ENCODE measurements at regions not wholly inside any gene's neighbourhood (a gene's known extent, or its start where the extent isn't known, plus 50 kb on each side); places are given as distances from the start of the nearest gene placed in this dataset.

GRCh38 chr3:17974206-17974841, 231.9 kb upstream of the TBC1D5 start:
- DNase-seq, result no peak

DNA sequence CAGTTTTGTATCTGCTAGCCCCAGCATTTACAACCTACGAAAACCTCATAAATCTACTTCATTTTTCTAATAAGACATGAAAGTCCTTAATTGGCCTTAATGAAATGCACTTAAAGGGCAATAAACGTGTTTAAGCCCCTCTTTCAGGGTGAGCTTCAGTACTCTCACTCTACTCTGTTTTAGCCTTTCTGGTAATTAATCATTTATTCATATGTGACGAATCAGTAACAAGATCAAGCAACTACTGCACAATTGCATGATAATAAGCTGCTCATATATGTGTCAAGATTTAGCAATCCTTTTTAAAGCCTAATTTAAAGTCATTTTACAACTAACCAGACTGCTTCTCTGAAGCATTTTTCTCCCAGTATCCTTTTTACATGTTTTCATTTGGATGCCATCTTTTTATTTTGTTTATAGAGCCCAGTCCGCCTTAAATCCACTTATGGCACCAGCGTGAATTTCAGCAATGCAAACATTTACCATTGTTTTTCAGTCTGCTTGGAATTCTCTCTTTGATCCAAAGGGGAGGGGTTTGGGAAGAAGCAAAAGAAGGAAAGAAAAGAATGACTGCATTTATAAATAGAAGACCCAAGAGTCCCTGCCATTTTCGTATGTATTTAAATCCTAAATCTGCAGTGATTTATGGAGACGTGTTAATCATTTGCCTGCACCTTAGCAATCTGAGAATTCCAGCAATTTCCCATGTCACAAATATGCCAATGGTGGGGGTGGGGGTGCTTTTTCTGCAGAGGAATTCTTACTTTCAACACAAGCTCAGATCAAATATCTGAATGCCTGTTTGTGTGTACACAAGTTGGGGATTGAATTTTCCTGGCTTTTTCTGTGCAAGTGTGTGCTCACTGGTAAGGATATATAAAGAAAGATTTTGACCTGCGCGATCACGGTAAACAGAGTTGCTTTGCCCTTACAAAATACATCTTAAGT, 230.8 kb upstream of the TBC1D5 start:
- DNase-seq, result no peak

DNA sequence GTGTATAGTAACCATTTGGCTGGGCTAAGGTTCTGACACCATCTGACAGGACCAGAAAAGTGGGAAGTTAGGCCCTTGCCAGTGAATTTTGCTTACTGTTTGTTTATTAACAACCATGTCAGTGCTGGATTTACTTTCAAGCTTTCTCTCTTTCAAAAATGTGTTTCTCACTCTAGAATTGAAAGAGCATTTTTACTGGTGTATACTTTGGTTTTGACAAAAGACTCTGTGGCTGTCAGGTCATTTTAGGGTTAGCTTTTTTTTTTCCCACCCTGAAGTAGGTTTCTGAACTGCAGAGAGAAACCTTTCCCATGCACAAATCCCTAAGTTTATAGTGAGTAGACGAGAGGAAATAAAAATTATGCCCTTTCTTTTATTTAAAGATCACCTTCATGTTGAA, 230.0 kb upstream of the TBC1D5 start:
- no peak for DNase-seq

- DNase-seq, result no peak
Observed at GRCh38 chr3:17972030-17972429, 229.6 kb upstream of the TBC1D5 start.

- DNase-seq, result no peak
Observed at GRCh38 chr3:17969985-17970568, 227.6 kb upstream of the TBC1D5 start.

- no peak for DNase-seq
Observed at GRCh38 chr3:17969244-17969643, 226.8 kb upstream of the TBC1D5 start.

DNA sequence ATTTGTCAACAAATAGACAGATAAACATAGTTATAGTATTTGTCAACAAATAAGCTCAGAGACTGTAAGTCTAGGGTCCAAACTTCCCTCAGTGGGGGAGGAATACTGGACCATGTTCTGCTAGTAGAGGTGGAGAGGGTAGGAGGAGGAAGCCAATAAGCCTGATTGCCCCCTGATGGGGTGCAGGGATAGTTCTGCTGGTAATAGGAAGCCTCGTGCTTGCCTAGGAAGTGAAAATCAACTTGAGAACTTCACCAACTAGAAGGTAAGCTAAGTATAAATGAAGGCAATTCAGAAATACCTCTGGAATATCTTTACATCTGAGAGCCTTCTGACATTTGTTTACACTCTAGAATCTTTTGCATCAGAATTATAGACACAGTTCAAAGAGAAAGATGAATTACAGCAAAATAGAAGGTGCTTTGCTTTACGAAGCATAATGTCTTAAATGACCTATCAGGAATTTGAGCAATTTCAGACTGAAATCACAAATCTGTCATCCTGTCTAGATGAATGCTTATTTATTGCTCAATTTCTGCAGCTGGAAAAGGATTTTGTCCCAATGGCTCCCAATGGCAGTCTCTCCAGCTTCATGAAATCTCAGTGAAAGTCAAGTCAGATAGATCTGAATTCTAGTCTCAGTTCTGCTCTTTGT, 225.6 kb upstream of the TBC1D5 start:
- DNase-seq, result no peak

- no peak for DNase-seq
Observed at GRCh38 chr3:17967111-17967510, 224.7 kb upstream of the TBC1D5 start.

GRCh38 chr3:17965331-17965730, 222.9 kb upstream of the TBC1D5 start:
- DNase-seq, result no peak

DNA sequence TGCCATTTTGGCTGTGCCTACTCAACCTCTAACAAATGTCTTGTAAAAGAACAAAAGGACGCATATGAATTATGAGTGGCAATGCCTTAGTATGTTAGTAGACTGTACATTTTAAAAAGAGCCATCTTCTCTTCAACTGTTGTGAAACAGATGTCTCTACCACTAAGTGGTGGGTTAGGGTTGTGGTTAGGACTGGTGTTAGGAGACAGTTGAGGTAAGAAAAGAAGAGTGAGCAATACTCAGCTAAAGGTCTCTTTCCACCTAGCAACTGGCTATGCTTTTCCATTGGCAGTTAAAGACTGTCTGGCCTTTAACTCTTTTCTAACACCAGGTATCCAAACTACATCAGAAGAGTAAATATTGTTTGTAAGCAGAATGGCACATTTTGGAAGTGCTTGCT, 221.7 kb upstream of the TBC1D5 start:
- no peak for DNase-seq

GRCh38 chr3:17955411-17955810, 213.0 kb upstream of the TBC1D5 start:
- no peak for DNase-seq

DNA sequence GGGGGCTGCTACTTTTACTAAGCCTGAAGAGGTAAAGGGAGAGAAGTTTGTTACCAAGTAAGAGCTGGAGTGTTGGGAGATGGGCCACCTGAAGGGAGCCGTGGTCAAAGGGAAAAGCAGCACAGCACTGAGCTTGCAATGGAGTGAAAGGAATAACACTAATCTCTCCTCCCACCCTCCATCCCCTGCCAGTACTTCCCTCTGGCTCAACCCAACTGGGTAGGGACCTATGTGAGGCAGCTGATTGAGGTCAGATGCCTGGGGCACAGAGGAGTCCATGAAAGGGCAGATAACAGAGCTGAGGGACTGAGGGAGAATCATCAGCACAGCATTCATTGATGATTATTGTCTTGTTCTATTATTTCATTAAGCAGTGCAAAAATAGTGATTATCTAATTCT, 212.4 kb upstream of the TBC1D5 start:
- no peak for DNase-seq

DNA sequence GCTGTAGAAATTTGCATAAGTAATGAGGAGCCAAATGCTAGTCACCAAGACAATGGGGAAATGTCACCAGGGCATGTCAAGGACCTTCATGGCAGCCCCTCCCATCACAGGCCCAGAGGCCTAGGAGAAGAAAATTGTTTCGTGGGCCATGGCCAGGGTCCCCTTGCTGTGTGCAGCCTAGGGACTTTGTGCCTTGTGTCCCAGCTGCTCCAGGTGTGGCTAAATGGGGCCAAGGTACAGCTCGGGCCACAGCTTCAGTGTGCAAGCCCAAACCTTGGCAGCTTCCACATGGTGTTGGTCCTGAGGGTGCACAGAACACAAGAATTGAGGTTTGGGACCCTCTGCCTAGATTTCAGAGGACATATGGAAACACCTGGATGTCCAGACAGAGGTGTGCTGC, 208.8 kb upstream of the TBC1D5 start:
- no peak for DNase-seq

DNA sequence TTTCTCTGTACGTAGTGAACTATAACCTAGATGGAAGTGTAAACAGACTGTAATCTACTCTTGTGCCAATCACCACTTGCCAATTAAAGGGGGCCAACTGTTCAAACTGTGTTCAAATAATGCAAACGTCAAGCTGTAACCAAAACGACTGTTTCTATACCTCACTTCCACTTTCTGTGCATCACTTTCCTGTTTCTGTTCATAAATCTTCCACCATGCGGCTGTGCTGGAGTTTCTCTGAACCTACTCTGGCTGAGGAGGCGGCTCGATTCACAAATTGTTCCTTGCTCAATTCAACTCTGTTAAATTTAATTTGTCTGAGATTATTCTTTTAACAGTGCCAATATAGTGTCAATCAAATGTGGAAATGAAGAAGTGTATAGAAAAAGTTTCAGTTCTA, 206.7 kb upstream of the TBC1D5 start:
- DNase-seq, result no peak

GRCh38 chr3:17947833-17948232, 205.4 kb upstream of the TBC1D5 start:
- DNase-seq, result no peak

GRCh38 chr3:17946619-17947018, 204.2 kb upstream of the TBC1D5 start:
- no peak for DNase-seq

DNA sequence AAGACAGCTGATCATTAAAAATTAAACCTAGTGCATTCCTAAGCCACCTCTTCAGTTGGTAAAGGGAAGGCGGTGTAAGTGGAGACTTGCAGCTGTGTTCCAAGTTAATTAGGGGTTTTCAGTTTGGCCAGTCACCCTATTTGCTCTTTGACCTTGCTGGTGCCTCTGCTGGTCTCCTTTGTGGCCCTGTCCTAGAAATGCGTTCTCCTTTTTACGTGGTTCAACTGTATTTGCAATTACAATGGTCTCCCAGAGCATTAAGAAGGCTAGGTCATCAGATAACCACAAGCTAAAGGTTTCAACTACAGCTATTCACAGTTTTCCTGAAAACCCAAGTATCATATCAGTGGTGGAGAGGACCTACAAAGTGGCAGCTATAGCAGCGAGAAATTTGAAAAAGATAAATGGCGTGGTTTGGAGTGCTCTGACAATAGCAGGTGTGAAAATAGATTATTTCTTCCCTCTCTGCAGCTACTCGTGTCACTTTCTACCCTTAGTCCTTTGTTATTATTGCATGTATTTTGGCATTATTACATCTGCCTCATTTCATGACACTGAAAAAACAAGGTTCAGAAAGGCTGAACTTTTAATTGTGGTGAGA, 203.5 kb upstream of the TBC1D5 start:
- no peak for DNase-seq

- no peak for DNase-seq
Observed at GRCh38 chr3:17945018-17945798, 202.8 kb upstream of the TBC1D5 start.

GRCh38 chr3:17942856-17943255, 200.4 kb upstream of the TBC1D5 start:
- DNase-seq, result no peak

DNA sequence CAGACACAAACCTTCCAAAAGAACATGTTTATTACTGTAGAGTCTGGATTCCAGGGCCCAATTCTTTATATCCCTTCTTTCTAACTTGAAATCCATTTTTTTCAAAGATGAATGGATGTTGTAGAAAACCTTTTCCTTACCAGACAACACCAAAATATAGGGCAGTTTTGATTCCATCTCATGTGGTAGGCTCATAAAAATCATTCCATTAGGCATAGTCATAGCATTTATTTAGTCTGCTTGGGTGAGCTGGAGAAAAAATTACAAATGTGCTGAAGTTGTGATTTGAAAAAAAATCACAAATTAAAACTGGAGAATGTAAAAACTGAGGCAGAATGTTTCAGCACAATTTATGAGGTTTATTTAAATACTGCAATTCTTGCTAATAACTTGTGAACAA, 199.3 kb upstream of the TBC1D5 start:
- DNase-seq, result no peak

GRCh38 chr3:17941152-17941551, 198.7 kb upstream of the TBC1D5 start:
- DNase-seq, result no peak

DNA sequence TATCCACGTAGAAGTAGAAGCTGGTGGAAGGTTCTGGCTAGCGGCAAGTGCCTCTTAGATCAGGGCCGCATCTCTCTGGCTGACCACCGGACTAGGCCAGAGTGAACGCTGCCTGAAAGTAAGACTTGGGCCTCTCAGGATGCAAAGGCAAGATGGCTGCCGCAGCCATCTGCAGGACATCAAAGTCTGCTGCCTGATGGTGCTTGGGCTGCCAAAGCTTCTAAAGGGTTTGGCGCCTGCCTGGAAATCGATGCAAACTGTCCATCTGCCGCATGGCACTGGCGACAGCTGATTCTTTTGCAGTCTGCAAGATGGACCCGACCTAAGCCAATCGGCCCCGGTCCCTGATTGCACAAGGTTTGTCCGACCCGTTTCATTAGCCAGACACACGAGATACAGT, 196.7 kb upstream of the TBC1D5 start:
- no peak for DNase-seq
